ENCODE measurements at regions not wholly inside any gene's neighbourhood (a gene's known extent, or its start where the extent isn't known, plus 50 kb on each side); places are given as distances from the start of the nearest gene placed in this dataset.
"Not testable (repeated sequence)": the region's sequence is repeated elsewhere in the genome, so short reads cannot be mapped to it uniquely, and the experiment has no call there.

DNA sequence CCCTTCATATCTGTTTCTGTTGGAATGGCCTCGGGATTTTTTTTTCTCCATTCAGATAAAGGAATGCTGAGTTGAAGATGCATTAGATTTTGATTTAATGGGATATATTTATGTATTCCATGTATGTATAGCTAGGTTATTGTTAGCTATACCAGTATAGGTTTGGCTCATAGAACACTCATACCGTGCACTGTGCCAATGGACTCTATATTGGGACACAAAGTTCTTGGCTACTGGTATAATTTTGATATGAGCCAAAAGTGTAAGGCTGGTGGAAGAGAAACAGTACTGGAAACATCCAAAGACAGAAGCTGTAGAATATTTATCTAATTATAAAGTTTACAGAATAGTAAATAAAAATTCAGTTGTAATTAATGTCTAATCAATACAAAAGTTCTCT is 1912.1 kb downstream of the STIM2 start:
- DNase-seq, result no peak

DNA sequence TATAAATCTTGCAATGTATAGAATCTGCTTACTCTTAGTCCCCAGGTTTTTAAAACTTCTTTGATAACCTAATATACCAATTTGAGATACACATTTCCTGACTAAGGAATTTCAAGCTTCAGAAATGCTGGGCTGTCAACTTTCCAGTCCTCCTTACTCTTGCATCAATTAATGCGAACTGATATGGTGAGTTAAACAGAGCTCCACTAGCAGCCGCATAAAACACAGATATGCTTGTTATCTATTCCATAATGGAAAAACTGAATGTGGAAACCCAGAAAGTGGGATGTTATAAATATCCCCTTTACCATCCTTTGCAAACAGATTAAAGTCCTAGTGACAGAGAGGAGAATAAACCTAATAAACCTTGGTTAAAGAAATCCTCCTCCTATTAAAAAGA is 1913.7 kb downstream of the STIM2 start:
- no peak for DNase-seq

- DNase-seq, result no peak
These were observed 1915.4 kb downstream of the STIM2 start for GRCh38 chr4:28776004-28776403.

DNA sequence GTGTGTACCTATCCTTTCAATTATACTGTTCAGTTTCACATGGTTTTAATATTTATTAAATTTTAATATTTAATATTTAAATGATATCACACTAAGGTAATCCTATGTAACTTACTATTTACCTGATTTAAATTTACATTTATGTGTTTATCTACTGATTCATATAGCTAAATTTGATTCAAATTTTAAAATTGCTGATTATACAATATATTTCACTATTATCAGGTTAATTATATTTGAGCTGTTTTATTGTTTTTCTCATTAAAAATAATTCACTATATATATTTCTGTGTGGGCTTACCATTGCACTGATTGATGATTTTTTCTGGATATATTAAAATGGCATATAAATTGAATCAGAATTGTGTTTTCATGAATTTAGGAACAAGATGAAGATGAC is 1923.5 kb downstream of the STIM2 start:
- no peak for DNase-seq

- no peak for DNase-seq
These were observed 1927.3 kb downstream of the STIM2 start for GRCh38 chr4:28787947-28788346.

DNA sequence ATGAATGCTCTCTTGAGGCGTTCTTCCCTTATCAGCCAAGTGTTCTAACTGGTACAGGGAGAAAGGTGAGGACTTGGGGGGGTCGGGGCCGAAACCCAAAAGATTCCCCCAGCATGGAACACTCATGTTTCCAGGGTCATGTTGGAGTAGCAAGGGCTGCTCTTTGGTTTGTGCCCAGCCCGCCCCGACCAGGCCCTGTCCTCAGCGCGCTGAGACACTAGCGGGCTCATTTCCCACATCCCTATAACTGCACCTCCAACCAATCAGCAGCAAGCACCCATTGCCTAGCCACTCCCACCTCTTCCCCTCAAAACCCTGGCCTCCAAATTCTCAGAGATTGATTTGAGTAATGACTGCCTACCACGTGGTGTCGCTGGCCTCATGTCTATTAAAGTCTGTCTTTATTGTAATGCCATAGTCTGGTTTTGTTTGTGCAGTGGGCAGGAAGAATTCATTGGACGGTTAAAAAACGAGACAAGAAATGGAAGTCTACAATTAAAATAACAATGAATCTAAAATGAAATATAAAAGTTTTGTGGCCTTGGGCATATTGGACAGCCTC is 1928.4 kb downstream of the STIM2 start:
- DNase-seq, result peak; percentile 18

DNA sequence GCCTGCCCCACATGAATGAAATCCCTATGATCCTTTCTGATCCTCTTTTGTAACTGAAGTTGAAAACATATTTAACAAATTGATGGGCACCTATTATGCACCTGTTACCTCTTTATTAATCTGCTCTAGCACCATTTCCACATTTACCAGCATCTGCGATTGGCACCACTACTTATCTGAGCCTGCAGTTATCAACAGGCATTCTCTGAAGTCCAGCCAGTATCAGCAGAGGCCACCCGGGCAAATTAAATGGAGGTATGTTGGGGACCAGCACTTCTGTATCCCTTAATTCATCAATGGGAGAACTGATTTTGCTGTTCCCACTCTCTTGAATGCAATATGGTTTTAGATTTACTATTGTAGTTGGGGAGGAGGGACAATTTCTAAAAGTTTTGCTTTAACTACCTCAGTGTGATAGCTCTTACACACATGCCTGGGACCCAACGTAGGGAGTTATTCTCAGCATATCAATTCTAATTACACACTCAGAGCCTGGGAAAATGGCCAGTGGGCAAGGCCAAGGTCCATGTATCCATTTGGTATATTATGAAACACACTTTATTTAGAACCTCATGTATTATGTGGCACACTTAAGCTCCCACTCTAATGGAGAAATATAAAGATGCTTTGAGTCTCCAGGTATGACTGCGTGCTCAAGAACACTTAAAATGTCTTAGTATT is 1927.1 kb upstream of the PCDH7 start:
- DNase-seq, result no peak

GRCh38 chr4:28799696-28800095 is 1920.5 kb upstream of the PCDH7 start:
- no peak for DNase-seq

DNA sequence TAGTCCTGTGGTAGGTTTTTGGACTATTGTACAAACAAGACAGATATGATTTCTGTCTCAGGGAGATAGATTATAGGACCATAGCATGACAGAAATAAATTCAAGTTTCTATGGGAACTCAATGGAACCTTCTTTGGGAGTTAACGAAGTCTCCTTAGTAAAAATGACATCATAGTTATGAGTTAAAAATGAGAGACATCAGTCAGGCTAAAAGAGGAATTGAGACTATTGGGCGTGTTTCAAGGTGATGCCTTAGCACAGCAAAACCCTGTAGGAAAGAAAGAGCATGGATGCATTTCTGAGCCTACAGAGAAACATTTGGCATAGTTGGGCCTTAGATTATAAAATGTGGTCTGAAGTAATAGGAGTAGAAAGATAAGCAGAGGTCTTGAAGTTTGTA is 1909.1 kb upstream of the PCDH7 start:
- no peak for DNase-seq

DNA sequence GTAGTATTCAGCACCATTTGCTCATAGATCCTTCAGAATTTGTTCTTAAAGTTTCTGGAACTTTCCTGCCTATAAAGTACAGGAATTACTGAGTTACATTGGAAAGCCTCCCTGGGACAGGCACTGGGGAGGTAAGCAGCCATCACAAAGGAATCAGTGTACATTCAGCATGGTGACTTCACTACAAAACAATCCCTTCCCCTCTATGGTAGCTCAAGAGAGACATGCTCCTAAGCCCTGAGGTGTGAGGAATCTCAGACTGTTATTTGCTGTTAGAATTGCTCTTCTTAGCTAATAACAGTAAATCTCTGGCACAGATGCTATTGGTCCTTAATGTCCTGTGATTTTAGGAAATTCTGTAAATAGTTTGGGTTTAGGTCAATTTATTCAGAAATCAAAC is 1898.0 kb upstream of the PCDH7 start:
- no peak for DNase-seq

DNA sequence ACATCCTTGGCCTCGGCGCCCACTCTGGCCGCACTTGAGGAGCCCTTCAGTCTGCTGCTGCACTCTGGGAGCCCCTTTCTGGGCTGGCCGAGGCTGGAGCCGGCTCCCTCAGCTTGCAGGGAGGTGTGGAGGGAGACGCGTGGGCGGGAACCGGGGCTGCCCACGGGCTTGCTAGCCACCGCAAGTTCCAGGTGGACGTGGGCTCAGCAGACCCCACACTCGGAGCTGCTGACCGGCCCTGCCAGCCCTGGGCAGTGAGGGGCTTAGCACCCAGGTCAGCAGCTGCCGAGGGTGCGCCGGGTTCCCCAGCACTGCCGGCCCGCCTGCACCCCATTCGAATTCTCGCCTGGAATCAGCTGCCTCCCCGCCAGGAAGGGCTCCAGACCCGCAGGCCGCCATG is 1892.3 kb upstream of the PCDH7 start:
- no peak for DNase-seq

DNA sequence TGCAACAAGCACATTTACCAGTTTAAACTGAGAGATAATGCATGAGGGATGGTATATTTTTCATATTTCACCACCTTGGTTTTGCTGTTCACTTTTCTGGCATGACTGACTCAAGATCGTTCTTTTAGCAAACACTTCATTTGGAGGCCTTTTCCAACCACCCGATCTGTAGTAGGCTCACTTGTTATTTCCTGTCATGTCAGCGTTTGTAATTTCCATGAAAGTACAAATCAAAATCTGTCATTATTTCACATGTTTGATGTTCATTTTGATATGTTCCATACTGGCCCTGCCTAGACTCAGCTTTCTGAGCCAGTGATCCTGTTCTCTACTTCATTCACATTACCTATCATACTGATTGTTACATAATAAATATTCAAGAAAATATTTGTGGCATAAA is 1888.3 kb upstream of the PCDH7 start:
- no peak for DNase-seq

DNA sequence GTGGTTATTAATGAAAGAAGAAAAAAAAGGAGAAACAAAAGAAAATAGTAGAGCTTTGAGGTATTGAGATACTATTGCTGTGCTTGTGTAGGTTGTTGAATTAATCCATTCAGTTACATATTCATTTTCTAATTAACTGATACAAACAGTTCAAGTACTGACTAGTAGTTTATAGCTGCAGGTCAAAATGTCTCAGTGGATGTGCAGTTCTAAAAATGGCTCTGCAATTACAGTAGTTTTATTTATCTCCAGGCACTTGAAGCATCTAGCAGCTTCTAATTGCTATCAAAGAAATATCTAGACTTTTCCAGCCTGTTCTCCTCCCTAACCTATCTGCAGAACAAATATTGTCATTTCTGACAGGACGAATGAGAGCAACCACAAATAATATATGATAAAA is 1887.7 kb upstream of the PCDH7 start:
- no peak for DNase-seq

DNA sequence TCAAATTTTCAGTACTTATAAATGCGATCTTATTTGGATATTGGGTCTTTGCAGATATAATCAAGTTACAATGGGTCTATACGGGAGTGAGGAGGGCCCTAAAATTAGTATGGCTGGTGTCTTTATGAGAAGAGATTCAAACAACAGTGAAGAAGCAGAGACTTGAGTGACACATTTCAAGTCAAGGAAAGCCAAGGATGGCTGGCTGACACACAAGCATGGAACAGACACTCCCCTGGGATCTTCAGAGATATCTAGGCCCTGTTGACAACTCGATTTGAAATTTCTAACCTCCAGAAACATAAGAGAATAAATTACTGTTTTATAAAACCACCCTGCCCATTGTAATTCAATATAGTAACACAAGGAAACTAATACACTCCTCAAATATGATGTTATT is 1886.0 kb upstream of the PCDH7 start:
- DNase-seq, result no peak

DNA sequence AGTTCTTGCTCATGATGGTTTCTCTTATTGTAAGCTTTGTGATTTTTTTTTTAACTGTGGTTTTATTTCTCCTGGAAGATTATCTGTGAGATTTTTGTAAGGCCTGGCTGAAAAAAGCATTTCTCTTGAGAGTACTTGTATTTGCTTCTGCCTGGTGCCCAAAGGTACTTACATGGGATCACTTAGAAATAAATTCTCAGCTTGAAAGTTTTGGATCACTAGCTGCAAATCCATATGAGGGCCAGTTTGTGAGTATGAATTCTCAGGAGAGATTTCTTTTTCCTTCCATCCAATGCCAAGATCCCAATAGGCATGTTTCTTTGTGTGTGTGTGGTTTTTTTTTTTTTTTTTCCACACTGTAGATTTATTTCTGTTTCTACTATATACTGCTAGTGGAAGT is 1884.7 kb upstream of the PCDH7 start:
- DNase-seq, result no peak

GRCh38 chr4:28842271-28842670 is 1877.9 kb upstream of the PCDH7 start:
- DNase-seq, result no peak

- no peak for DNase-seq
These were observed 1875.0 kb upstream of the PCDH7 start for GRCh38 chr4:28845158-28845557.

DNA sequence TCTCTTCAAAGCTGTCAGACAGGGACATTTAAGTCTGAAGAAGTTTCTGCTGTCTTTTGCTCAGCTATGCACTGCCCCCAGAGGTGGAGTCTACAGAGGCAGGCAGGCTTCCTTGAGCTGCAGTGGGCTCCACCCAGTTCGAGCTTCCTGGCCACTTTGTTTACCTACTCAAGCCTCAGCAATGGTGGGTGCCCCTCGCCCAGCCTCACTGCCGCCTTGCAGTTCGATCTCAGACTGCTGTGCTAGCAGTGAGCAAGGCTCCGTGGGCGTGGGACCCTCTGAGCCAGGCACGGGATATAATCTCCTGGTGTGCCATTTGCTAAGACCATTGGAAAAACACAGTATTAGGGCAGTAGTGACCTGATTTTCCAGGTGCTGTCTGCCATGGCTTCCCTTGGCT is 1863.1 kb upstream of the PCDH7 start:
- DNase-seq, result not testable (repeated sequence)

DNA sequence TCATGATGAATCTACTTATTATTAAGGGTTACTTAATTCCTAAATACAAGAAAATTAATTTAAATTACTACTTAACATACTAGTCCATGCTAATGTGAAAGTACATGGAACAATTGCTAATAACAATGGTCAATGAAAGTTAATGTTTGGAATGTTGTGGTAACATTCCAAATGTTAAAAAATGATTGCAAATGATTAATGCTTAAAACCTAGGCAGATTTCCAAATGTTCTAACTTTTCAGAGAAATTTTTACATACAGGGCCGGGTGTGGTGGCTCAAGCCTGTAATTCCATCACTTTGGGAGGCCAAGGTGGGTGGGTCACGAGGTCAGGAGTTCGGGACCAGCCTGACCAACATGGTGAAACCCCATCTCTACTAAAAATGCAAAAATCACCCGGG is 1851.3 kb upstream of the PCDH7 start:
- DNase-seq, result no peak

GRCh38 chr4:28879178-28879577 is 1841.0 kb upstream of the PCDH7 start:
- DNase-seq, result no peak

- DNase-seq, result no peak
These were observed 1840.3 kb upstream of the PCDH7 start for GRCh38 chr4:28879900-28880299.

DNA sequence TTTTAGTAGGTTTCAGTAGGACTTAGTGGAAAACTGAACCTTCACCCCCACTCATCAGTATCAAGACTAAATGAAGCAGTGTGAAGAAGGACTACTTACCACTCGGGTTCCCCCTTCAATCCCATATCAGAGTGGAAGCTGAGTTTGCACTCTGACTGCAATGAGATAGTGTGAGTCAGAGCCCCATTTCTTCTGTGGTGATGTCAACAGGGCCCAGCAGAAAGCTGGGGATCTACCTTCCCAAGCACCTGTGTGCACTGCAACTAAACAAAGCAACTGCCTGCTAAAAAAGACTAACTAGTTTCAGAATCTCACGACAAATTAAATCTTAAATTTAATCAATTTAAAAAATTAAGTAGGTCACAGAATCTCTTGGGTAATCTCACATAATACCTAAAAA is 1837.0 kb upstream of the PCDH7 start:
- DNase-seq, result no peak

GRCh38 chr4:28886934-28887333 is 1833.2 kb upstream of the PCDH7 start:
- no peak for DNase-seq

DNA sequence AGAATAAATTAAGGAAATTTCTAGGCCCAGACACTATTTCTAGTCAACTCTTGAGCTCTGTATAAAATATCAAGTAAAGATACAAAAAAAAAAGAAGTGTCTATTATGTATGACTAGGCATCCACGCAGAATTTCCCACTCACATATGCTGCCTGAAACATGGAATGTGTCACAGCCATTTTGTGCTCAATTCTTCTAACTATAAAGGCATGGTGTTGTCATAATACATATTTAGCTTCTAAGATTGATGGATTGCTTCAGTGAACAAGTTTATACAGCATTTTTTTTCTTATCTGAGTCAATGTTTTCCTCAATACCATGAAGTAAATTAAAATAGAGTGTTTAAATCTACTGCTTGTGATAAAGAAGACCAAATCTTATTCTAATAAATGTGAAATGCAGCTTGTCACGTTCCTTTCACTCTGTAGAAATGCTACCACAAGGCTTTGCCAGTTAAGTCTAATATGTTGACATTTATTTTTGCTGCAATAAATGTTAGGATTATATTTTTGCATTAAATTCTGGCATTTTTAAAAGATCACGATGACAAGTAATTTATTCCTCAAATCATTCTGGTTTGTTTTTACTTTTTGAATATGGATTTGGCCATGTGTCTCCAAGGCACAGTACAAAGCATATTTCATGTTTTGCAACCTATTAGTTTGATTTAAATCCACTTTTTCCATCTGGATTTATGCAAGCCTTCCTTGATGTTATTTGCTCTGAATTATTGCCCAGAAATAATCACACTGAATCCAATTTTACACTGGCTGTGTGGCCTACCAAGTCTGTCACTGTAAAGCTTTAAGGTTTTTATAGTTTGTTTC is 1829.0 kb upstream of the PCDH7 start:
- no peak for DNase-seq
